RWPE2 (cell line): ENCODE measurements at regions not wholly inside any gene's neighbourhood (a gene's known extent, or its start where the extent isn't known, plus 50 kb on each side); places are given as distances from the start of the nearest gene placed in this dataset.

Experiments used
- ATAC-seq: fragments of 200-7000 bp; cut with Tn5 transposase; 3 replicates; pipeline ENCODE4 v1.9.1; 2021; ENCODE audit warnings: low read depth
- DNase-seq: peaks from one replicate; pipeline ENCODE4 v3.0.0-alpha.2; 2020; ENCODE audit warnings: low spot score
- H3K27ac ChIP-seq: fragments of 450-650 bp; 2 replicates; pipeline ENCODE4 v1.5.1; 2017; ENCODE audit warnings: mild to moderate bottlenecking; ENCODE audit not compliant: poor library complexity, severe bottlenecking
- H3K27me3 ChIP-seq: fragments of 250-450 bp; sonication (Bioruptor Pico); 2 replicates; pipeline ENCODE4 v1.5.1; 2021; ENCODE audit warnings: mild to moderate bottlenecking, moderate library complexity; ENCODE audit not compliant: insufficient read depth, poor library complexity, severe bottlenecking
- H3K36me3 ChIP-seq: fragments of 250-450 bp; sonication (Bioruptor Pico); 2 replicates; pipeline ENCODE4 v1.5.1; 2020; ENCODE audit warnings: low read depth, mild to moderate bottlenecking, moderate library complexity
- H3K4me1 ChIP-seq: fragments of 250-450 bp; sonication (Bioruptor Pico); 2 replicates; pipeline ENCODE4 v1.5.1; 2021; ENCODE audit warnings: mild to moderate bottlenecking, moderate library complexity; ENCODE audit not compliant: insufficient read depth, poor library complexity, severe bottlenecking
- H3K4me3 ChIP-seq: fragments of 250-450 bp; sonication (Bioruptor Pico); 2 replicates; pipeline ENCODE4 v1.5.1; 2021; ENCODE audit warnings: mild to moderate bottlenecking, moderate library complexity; ENCODE audit not compliant: severe bottlenecking
- H3K9me3 ChIP-seq: fragments of 250-450 bp; sonication (Bioruptor Pico); 2 replicates; pipeline ENCODE4 v1.5.1; 2021; ENCODE audit warnings: mild to moderate bottlenecking, moderate library complexity; ENCODE audit not compliant: severe bottlenecking
- CTCF ChIP-seq: fragments of 450-650 bp; IDR thresholded peaks from one replicate; pipeline ENCODE4 v1.5.1; 2017; ENCODE audit warnings: mild to moderate bottlenecking, moderate library complexity; ENCODE audit not compliant: poor library complexity, severe bottlenecking

DNA sequence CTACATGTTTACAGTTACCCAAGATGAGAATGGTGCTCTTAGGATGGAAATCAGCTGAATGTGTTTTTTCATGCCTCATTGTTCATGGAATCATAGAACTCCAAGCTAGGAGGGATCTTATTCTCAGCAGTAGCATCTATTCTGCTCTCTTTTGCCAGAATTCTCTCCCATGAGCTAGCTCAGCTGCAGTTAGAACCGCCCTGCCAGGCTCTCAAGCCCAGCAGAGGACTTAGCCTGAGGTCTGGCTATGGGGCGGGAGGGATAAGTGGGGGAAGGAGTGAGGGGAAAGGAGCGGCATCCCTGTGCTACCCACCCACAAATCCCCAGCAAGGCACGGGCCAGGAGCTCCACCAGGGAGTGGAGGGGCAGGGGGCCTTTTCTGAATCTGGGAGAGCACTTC is 120.7 kb upstream of the PLXNA4 start:
- TF ChIP-seq CTCF = no peak
- peaks cover 8% of the 10 kb centered on the region for H3K27me3 ChIP-seq

GRCh38 chr7:132696332-132696731 is 120.1 kb upstream of the PLXNA4 start:
- Histone ChIP-seq H3K9me3 (no peaks in the 10 kb centered on the region), H3K27me3 (peaks cover 8% of the 10 kb centered on the region), H3K4me1 (no peaks in the 10 kb centered on the region), H3K36me3 (no peaks in the 10 kb centered on the region), H3K27ac (no peak overlapping the region), H3K4me3 (no peak overlapping the region)
- no peak for DNase-seq
- no peak for ATAC-seq
- TF ChIP-seq CTCF = no peak

More for the DNA sequence above, 120.7 kb upstream of the PLXNA4 start:
- no peak for ATAC-seq
- DNase-seq = no peak
- no peak overlapping the region for H3K27ac ChIP-seq
- H3K4me3 ChIP-seq = no peak overlapping the region
- no peaks in the 10 kb centered on the region for H3K4me1 ChIP-seq
- H3K9me3 ChIP-seq = no peaks in the 10 kb centered on the region
- no peaks in the 10 kb centered on the region for H3K36me3 ChIP-seq

GRCh38 chr7:132691201-132691600 is 114.9 kb upstream of the PLXNA4 start:
- no peak overlapping the region for H3K27ac ChIP-seq
- H3K36me3 ChIP-seq = no peaks in the 10 kb centered on the region
- peaks cover 6% of the 10 kb centered on the region for H3K27me3 ChIP-seq
- TF ChIP-seq CTCF = no peak
- no peak overlapping the region for H3K4me3 ChIP-seq
- no peaks in the 10 kb centered on the region for H3K4me1 ChIP-seq
- DNase-seq = no peak
- no peaks in the 10 kb centered on the region for H3K9me3 ChIP-seq
- no peak for ATAC-seq

DNA sequence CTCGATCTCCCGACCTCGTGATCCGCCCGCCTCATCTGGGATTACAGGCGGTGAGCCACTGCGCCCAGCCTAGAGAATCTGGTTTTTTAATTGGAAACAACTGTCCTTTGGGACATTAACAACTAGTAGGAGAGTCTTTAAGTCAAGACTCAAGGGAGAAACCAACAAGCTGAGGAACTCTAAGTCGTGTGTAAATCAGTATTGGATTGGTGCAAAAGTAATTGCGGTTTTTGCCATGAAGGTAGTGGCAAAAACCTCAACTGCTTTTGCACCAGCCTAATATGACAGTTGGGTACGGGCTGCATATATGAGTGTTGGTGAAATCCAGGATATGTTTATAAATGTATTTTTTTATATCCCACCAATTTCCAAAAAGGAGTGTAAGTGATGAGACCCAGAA is 113.9 kb upstream of the PLXNA4 start:
- Histone ChIP-seq H3K27me3 (peaks cover 4% of the 10 kb centered on the region), H3K27ac (no peak overlapping the region), H3K36me3 (no peaks in the 10 kb centered on the region), H3K9me3 (no peaks in the 10 kb centered on the region), H3K4me1 (no peaks in the 10 kb centered on the region), H3K4me3 (no peak overlapping the region)
- no peak for DNase-seq
- ATAC-seq = no peak
- no peak for TF ChIP-seq CTCF

GRCh38 chr7:132687981-132688383 is 111.7 kb upstream of the PLXNA4 start:
- Histone ChIP-seq H3K4me1 (no peaks in the 10 kb centered on the region), H3K4me3 (no peak overlapping the region), H3K36me3 (no peaks in the 10 kb centered on the region), H3K9me3 (no peaks in the 10 kb centered on the region), H3K27me3 (peaks cover 4% of the 10 kb centered on the region), H3K27ac (no peak overlapping the region)
- TF ChIP-seq CTCF = no peak
- DNase-seq (no peak), ATAC-seq (no peak)
